ENCODE measurements at regions not wholly inside any gene's neighbourhood (a gene's known extent, or its start where the extent isn't known, plus 50 kb on each side); places are given as distances from the start of the nearest gene placed in this dataset.
A peak's percentile ranks its signal among the peaks of the same experiment; 100 is the strongest.

GRCh38 chrX:112164420-112164819, 81.8 kb upstream of the TRPC5 start:
- no peak for TF ChIP-seq CTCF (IDR thresholded peaks at IDR 0.05; ENCODE audit: low read depth, low read length)
- DNase-seq (ENCODE audit: extremely low read depth, low read depth) = no peak

- TF ChIP-seq CTCF (IDR thresholded peaks at IDR 0.05; ENCODE audit: low read depth, low read length) = no peak
- DNase-seq (ENCODE audit: extremely low read depth, low read depth) = no peak
Measured at GRCh38 chrX:112163906-112164305, 81.3 kb upstream of the TRPC5 start.

- DNase-seq (ENCODE audit: extremely low read depth, low read depth) = no peak
- no peak for TF ChIP-seq CTCF (IDR thresholded peaks at IDR 0.05; ENCODE audit: low read depth, low read length)
Measured at GRCh38 chrX:112148397-112148796, 65.8 kb upstream of the TRPC5 start.

- peak; percentile 41 for TF ChIP-seq CTCF (IDR thresholded peaks at IDR 0.05; ENCODE audit: low read depth, low read length)
- no peak for DNase-seq (ENCODE audit: extremely low read depth, low read depth)
Measured at GRCh38 chrX:112147206-112147605, 64.6 kb upstream of the TRPC5 start.

- DNase-seq (ENCODE audit: extremely low read depth, low read depth) = no peak
- no peak for TF ChIP-seq CTCF (IDR thresholded peaks at IDR 0.05; ENCODE audit: low read depth, low read length)
Measured at GRCh38 chrX:112137276-112137675, 54.7 kb upstream of the TRPC5 start.
